ENCODE measurements at regions not wholly inside any gene's neighbourhood (a gene's known extent, or its start where the extent isn't known, plus 50 kb on each side); places are given as distances from the start of the nearest gene placed in this dataset.

GRCh38 chr4:125784741-125785140 lies 470.0 kb downstream of the FAT4 start:
- no peak for TF ChIP-seq USF2 (CRISPR knock-in tag; IDR thresholded peaks at IDR 0.05)
- TF ChIP-seq TEAD1 (CRISPR knock-in tag; IDR thresholded peaks at IDR 0.05): no peak
- TF ChIP-seq CTCF (IDR thresholded peaks at IDR 0.05): no peak
- no peak for TF ChIP-seq GABPB1 (CRISPR knock-in tag; IDR thresholded peaks at IDR 0.05)
- TF ChIP-seq ATF2 (CRISPR knock-in tag; IDR thresholded peaks at IDR 0.05; ENCODE audit: borderline replicate concordance, low read depth): no peak
- no peak for TF ChIP-seq ZNF138 (CRISPR knock-in tag; conservative IDR thresholded peaks at IDR 0.05)
- TF ChIP-seq MAX (CRISPR knock-in tag; IDR thresholded peaks at IDR 0.05): no peak
